GM19023 (cell line): ENCODE measurements at regions not wholly inside any gene's neighbourhood (a gene's known extent, or its start where the extent isn't known, plus 50 kb on each side); places are given as distances from the start of the nearest gene placed in this dataset.
A peak's percentile ranks its signal among the peaks of the same experiment; 100 is the strongest.

ENCODE experiments used
- ATAC-seq: cut with Tn5 transposase; IDR thresholded peaks from one replicate; pipeline ENCODE4 v1.9.1; 2021; ENCODE audit warnings: mild to moderate bottlenecking, moderate library complexity; ENCODE audit not compliant: unreplicated experiment

GRCh38 chr5:155827949-155828348 is 499.0 kb upstream of the SGCD start:
- peak; percentile 87 for ATAC-seq

GRCh38 chr5:155831491-155831890 is 495.5 kb upstream of the SGCD start:
- ATAC-seq, result no peak

GRCh38 chr5:155833287-155833686 is 493.7 kb upstream of the SGCD start:
- ATAC-seq, result no peak

GRCh38 chr5:155834271-155834975 is 492.5 kb upstream of the SGCD start:
- no peak for ATAC-seq

- ATAC-seq, result no peak
Measured at GRCh38 chr5:155836089-155836803, 490.7 kb upstream of the SGCD start.

- no peak for ATAC-seq
Measured at GRCh38 chr5:155838394-155838793, 488.6 kb upstream of the SGCD start.

- no peak for ATAC-seq
Measured at GRCh38 chr5:155839251-155840037, 487.5 kb upstream of the SGCD start.

GRCh38 chr5:155844542-155844941 is 482.4 kb upstream of the SGCD start:
- no peak for ATAC-seq

GRCh38 chr5:155850370-155850769 is 476.6 kb upstream of the SGCD start:
- ATAC-seq, result no peak

GRCh38 chr5:155866971-155867370 is 460.0 kb upstream of the SGCD start:
- ATAC-seq, result no peak

- ATAC-seq, result no peak
Measured at GRCh38 chr5:155867522-155868088, 459.4 kb upstream of the SGCD start.

- no peak for ATAC-seq
Measured at GRCh38 chr5:155870636-155871035, 456.3 kb upstream of the SGCD start.

GRCh38 chr5:155871623-155872022 is 455.3 kb upstream of the SGCD start:
- ATAC-seq, result no peak

- no peak for ATAC-seq
Measured at GRCh38 chr5:155872629-155873220, 454.2 kb upstream of the SGCD start.

GRCh38 chr5:155878991-155879575 is 447.9 kb upstream of the SGCD start:
- no peak for ATAC-seq

- ATAC-seq, result no peak
Measured at GRCh38 chr5:155884041-155884440, 442.9 kb upstream of the SGCD start.

GRCh38 chr5:155885199-155885598 is 441.8 kb upstream of the SGCD start:
- ATAC-seq, result no peak

GRCh38 chr5:155886311-155887031 is 440.5 kb upstream of the SGCD start:
- no peak for ATAC-seq

- no peak for ATAC-seq
Measured at GRCh38 chr5:155895484-155895883, 431.5 kb upstream of the SGCD start.

GRCh38 chr5:155897761-155898160 is 429.2 kb upstream of the SGCD start:
- ATAC-seq, result no peak
